Kidney tubule cell (primary cell): ENCODE measurements at regions not wholly inside any gene's neighbourhood (a gene's known extent, or its start where the extent isn't known, plus 50 kb on each side); places are given as distances from the start of the nearest gene placed in this dataset.
"Not testable (repeated sequence)": the region's sequence is repeated elsewhere in the genome, so short reads cannot be mapped to it uniquely, and the experiment has no call there.

Source experiments
- DNase-seq: peaks from one replicate; pipeline ENCODE4 v3.0.0-alpha.2; 2018; ENCODE audit warnings: low spot score

- DNase-seq, result peak; percentile 99
These were observed 62.2 kb upstream of the FAM241A start for GRCh38 chr4:112082954-112083586.

- DNase-seq, result peak; percentile 67
These were observed 61.5 kb upstream of the FAM241A start for GRCh38 chr4:112083587-112084347.

GRCh38 chr4:112085156-112086035 is 59.9 kb upstream of the FAM241A start:
- no peak for DNase-seq

GRCh38 chr4:112086036-112086434 is 59.2 kb upstream of the FAM241A start:
- peak; percentile 18 for DNase-seq

- DNase-seq, result not testable (repeated sequence)
These were observed 58.6 kb upstream of the FAM241A start for GRCh38 chr4:112086661-112087060.

GRCh38 chr4:112092330-112092729 is 52.9 kb upstream of the FAM241A start:
- not testable (repeated sequence) for DNase-seq

GRCh38 chr4:112093636-112094202 is 51.5 kb upstream of the FAM241A start:
- DNase-seq, result no peak

GRCh38 chr4:112094330-112094729 is 50.9 kb upstream of the FAM241A start:
- DNase-seq, result no peak
